ENCODE measurements at regions not wholly inside any gene's neighbourhood (a gene's known extent, or its start where the extent isn't known, plus 50 kb on each side); places are given as distances from the start of the nearest gene placed in this dataset.

- ChIA-PET CTCF (no interaction called here), POLR2A (ENCODE audit: low non-redundant PET) (no interaction called here)
- Histone ChIP-seq H3K27me3 (replicated peaks; ENCODE audit: insufficient read depth, low read depth, low read length, poor library complexity) (peaks cover 18% of the 10 kb centered on the region), H3K27ac (ENCODE audit: low read depth, low read length, poor library complexity, severe bottlenecking) (no peak overlapping the region), H3K9me3 (ENCODE audit: low read depth, low read length, poor library complexity, severe bottlenecking) (no peaks in the 10 kb centered on the region), H3K36me3 (ENCODE audit: insufficient read depth, low read length, poor library complexity, severe bottlenecking) (no peaks in the 10 kb centered on the region), H3K4me3 (ENCODE audit: low read depth, low read length, poor library complexity, severe bottlenecking) (no peak overlapping the region), H3K4me1 (ENCODE audit: insufficient read depth, low read length, poor library complexity, severe bottlenecking) (no peaks in the 10 kb centered on the region)
- TF ChIP-seq, protein P1, sequence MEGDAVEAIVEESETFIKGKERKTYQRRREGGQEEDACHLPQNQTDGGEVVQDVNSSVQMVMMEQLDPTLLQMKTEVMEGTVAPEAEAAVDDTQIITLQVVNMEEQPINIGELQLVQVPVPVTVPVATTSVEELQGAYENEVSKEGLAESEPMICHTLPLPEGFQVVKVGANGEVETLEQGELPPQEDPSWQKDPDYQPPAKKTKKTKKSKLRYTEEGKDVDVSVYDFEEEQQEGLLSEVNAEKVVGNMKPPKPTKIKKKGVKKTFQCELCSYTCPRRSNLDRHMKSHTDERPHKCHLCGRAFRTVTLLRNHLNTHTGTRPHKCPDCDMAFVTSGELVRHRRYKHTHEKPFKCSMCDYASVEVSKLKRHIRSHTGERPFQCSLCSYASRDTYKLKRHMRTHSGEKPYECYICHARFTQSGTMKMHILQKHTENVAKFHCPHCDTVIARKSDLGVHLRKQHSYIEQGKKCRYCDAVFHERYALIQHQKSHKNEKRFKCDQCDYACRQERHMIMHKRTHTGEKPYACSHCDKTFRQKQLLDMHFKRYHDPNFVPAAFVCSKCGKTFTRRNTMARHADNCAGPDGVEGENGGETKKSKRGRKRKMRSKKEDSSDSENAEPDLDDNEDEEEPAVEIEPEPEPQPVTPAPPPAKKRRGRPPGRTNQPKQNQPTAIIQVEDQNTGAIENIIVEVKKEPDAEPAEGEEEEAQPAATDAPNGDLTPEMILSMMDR (conservative IDR thresholded peaks at IDR 0.05; ENCODE audit: low read depth, low read length) = no peak
- no peak for TF ChIP-seq EZH2 (IDR thresholded peaks at IDR 0.05; ENCODE audit: borderline replicate concordance, low read depth, low read length, poor library complexity, severe bottlenecking)
- DNase-seq (ENCODE audit: low spot score) = no peak
- no TSS peak for BruUV-seq (replicated peaks)
- intact Hi-C loops (cut with micrococcal nuclease; ENCODE audit: unreplicated experiment) = no loop called here
Measured at GRCh38 chr18:78720456-78721237, 259.0 kb upstream of the SALL3 start.

DNA sequence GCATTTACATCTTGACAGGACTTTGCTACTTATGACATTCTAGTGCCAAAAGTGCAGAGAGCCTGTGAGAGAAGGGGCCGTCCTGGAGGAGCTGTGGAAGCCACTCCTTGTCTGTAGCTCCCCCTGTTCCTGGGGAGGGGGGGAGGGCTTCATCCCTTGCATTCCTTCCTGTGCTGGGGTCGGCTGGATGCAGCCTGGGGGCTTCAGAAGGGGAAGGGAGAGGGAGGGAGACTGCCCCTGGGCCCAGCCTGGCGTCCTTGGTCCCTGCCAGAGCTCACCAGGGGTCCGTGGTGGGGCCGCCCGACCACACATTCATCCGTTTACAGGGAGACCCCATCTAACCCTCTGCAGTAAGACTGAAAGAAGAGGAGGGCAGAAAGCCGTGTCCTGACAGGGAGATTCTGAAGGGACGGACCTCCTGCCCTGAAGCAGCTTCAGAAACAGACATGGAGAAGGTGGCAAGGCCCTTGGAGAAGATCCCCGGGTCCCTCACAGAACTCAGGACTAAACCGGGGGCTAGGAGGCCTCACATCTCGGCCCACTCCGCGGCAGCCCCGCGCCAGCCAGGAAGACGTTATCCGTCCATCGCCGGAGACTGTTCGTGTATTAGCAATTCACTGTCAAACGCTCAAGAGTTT, 258.3 kb upstream of the SALL3 start:
- no peaks in the 10 kb centered on the region for H3K36me3 ChIP-seq (ENCODE audit: insufficient read depth, low read length, poor library complexity, severe bottlenecking)
- ChIA-PET POLR2A (ENCODE audit: low non-redundant PET) (no interaction called here), CTCF (no interaction called here)
- H3K27me3 ChIP-seq (replicated peaks; ENCODE audit: insufficient read depth, low read depth, low read length, poor library complexity) = peaks cover 18% of the 10 kb centered on the region
- no peak for TF ChIP-seq EZH2 (IDR thresholded peaks at IDR 0.05; ENCODE audit: borderline replicate concordance, low read depth, low read length, poor library complexity, severe bottlenecking)
- TF ChIP-seq, protein P1 (conservative IDR thresholded peaks at IDR 0.05; ENCODE audit: low read depth, low read length) = no peak
- H3K4me3 ChIP-seq (ENCODE audit: low read depth, low read length, poor library complexity, severe bottlenecking) = no peak overlapping the region
- no TSS peak for BruUV-seq (replicated peaks)
- H3K27ac ChIP-seq (ENCODE audit: low read depth, low read length, poor library complexity, severe bottlenecking) = no peak overlapping the region
- H3K9me3 ChIP-seq (ENCODE audit: low read depth, low read length, poor library complexity, severe bottlenecking) = no peaks in the 10 kb centered on the region
- intact Hi-C loops (cut with micrococcal nuclease; ENCODE audit: unreplicated experiment) = no loop called here
- no peak for DNase-seq (ENCODE audit: low spot score)
- H3K4me1 ChIP-seq (ENCODE audit: insufficient read depth, low read length, poor library complexity, severe bottlenecking) = no peaks in the 10 kb centered on the region

DNA sequence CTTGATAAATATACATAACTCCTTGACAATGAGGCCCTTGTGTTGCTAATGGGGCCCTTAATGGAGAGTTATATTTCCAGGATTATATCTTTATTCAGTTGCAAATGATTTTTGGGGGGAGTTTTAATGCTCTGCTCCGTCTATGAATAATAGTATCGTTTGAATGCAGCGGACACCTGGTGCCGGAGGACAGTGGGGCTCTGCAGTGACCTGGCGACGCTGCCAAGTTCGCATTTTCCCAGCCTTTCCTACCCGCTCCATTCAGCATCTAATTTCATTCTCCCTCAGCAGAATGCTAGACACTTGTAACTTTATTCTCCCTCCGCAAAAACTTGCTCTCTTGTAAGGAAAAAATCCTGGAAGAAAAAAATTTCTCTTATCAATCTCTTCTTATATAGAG, 257.6 kb upstream of the SALL3 start:
- Histone ChIP-seq H3K9me3 (ENCODE audit: low read depth, low read length, poor library complexity, severe bottlenecking) (no peaks in the 10 kb centered on the region), H3K4me3 (ENCODE audit: low read depth, low read length, poor library complexity, severe bottlenecking) (no peak overlapping the region), H3K36me3 (ENCODE audit: insufficient read depth, low read length, poor library complexity, severe bottlenecking) (no peaks in the 10 kb centered on the region), H3K4me1 (ENCODE audit: insufficient read depth, low read length, poor library complexity, severe bottlenecking) (no peaks in the 10 kb centered on the region), H3K27ac (ENCODE audit: low read depth, low read length, poor library complexity, severe bottlenecking) (no peak overlapping the region), H3K27me3 (replicated peaks; ENCODE audit: insufficient read depth, low read depth, low read length, poor library complexity) (peaks cover 18% of the 10 kb centered on the region)
- ChIA-PET CTCF (no interaction called here), POLR2A (ENCODE audit: low non-redundant PET) (no interaction called here)
- intact Hi-C loops (cut with micrococcal nuclease; ENCODE audit: unreplicated experiment) = no loop called here
- no peak for TF ChIP-seq EZH2 (IDR thresholded peaks at IDR 0.05; ENCODE audit: borderline replicate concordance, low read depth, low read length, poor library complexity, severe bottlenecking)
- TF ChIP-seq, protein P1 (conservative IDR thresholded peaks at IDR 0.05; ENCODE audit: low read depth, low read length) = no peak
- BruUV-seq (replicated peaks) = no TSS peak
- no peak for DNase-seq (ENCODE audit: low spot score)
